ENCODE measurements at regions not wholly inside any gene's neighbourhood (a gene's known extent, or its start where the extent isn't known, plus 50 kb on each side); places are given as distances from the start of the nearest gene placed in this dataset.
"Not testable (repeated sequence)": the region's sequence is repeated elsewhere in the genome, so short reads cannot be mapped to it uniquely, and the experiment has no call there.

DNA sequence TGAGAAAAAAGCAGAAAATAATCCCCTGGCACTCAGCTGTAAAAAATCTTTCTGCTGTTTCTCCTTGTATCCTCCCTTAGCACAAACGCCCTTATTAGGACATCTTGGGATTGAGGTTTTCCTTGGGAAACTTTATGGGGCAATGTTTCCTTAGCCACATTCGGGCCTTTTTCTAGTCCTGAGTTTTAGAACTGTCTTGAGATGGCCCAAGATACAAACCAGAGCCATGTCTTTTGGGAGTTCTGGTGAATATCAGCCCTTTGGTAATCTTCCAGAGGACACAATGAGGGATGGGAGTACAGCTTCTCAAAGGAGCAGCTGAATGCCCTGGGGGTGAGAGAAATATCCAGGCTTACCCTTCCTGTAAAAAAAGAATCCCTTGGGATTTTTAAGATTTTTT lies 182.1 kb downstream of the LIPI start:
- not testable (repeated sequence) for TF ChIP-seq POLR2AphosphoS5 (IDR thresholded peaks at IDR 0.05; ENCODE audit: low read depth, low read length); SIN3A (IDR thresholded peaks at IDR 0.05; ENCODE audit: borderline replicate concordance, insufficient read depth, low read depth, low read length)
- TF ChIP-seq, protein P1, sequence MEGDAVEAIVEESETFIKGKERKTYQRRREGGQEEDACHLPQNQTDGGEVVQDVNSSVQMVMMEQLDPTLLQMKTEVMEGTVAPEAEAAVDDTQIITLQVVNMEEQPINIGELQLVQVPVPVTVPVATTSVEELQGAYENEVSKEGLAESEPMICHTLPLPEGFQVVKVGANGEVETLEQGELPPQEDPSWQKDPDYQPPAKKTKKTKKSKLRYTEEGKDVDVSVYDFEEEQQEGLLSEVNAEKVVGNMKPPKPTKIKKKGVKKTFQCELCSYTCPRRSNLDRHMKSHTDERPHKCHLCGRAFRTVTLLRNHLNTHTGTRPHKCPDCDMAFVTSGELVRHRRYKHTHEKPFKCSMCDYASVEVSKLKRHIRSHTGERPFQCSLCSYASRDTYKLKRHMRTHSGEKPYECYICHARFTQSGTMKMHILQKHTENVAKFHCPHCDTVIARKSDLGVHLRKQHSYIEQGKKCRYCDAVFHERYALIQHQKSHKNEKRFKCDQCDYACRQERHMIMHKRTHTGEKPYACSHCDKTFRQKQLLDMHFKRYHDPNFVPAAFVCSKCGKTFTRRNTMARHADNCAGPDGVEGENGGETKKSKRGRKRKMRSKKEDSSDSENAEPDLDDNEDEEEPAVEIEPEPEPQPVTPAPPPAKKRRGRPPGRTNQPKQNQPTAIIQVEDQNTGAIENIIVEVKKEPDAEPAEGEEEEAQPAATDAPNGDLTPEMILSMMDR (IDR thresholded peaks at IDR 0.05): not testable (repeated sequence)
- TF ChIP-seq, protein P2, sequence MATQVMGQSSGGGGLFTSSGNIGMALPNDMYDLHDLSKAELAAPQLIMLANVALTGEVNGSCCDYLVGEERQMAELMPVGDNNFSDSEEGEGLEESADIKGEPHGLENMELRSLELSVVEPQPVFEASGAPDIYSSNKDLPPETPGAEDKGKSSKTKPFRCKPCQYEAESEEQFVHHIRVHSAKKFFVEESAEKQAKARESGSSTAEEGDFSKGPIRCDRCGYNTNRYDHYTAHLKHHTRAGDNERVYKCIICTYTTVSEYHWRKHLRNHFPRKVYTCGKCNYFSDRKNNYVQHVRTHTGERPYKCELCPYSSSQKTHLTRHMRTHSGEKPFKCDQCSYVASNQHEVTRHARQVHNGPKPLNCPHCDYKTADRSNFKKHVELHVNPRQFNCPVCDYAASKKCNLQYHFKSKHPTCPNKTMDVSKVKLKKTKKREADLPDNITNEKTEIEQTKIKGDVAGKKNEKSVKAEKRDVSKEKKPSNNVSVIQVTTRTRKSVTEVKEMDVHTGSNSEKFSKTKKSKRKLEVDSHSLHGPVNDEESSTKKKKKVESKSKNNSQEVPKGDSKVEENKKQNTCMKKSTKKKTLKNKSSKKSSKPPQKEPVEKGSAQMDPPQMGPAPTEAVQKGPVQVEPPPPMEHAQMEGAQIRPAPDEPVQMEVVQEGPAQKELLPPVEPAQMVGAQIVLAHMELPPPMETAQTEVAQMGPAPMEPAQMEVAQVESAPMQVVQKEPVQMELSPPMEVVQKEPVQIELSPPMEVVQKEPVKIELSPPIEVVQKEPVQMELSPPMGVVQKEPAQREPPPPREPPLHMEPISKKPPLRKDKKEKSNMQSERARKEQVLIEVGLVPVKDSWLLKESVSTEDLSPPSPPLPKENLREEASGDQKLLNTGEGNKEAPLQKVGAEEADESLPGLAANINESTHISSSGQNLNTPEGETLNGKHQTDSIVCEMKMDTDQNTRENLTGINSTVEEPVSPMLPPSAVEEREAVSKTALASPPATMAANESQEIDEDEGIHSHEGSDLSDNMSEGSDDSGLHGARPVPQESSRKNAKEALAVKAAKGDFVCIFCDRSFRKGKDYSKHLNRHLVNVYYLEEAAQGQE (IDR thresholded peaks at IDR 0.05; ENCODE audit: insufficient read depth in 1 of 2, low read depth in 2 of 2, low read length in 1 of 2): not testable (repeated sequence)

All from Panc1 (cell line).